WTC11 (cell line): ENCODE measurements at regions not wholly inside any gene's neighbourhood (a gene's known extent, or its start where the extent isn't known, plus 50 kb on each side); places are given as distances from the start of the nearest gene placed in this dataset.
A peak's percentile ranks its signal among the peaks of the same experiment; 100 is the strongest.
"Not testable (repeated sequence)": the region's sequence is repeated elsewhere in the genome, so short reads cannot be mapped to it uniquely, and the experiment has no call there.

Experiments used
- ATAC-seq: fragments of 200-7000 bp; cut with Tn5 transposase; 2 replicates; pipeline ENCODE4 v1.10.0; 2021; ENCODE audit warnings: mild to moderate bottlenecking, moderate library complexity
- CTCF ChIA-PET: fragments of 300-600 bp; sonication (Branson Sonifier 250); formaldehyde crosslinking; loops from one replicate; lab custom pipeline; 2021; ENCODE audit warnings: antibody characterized with exemption; lab: Charles Lee
- POLR2A ChIA-PET: fragments of 350-600 bp; sonication (Branson Sonifier 250); formaldehyde crosslinking; loops from one replicate; lab custom pipeline; 2021; ENCODE audit warnings: antibody characterized with exemption; lab: Charles Lee
- DNase-seq: peaks from one replicate; pipeline ENCODE4 v3.0.0; 2021; ENCODE audit warnings: low spot score
- H3K27ac Mint-ChIP-seq: 2 replicates; pipeline ENCODE4 v1.8.0; 2021; ENCODE audit warnings: mixed read lengths
- H3K27me3 Mint-ChIP-seq: 2 replicates; pipeline ENCODE4 v1.8.0; 2021; ENCODE audit warnings: low read depth, mild to moderate bottlenecking, moderate library complexity, mixed read lengths
- H3K36me3 Mint-ChIP-seq: 2 replicates; pipeline ENCODE4 v1.8.0; 2021; ENCODE audit warnings: mixed read lengths
- H3K4me1 Mint-ChIP-seq: 2 replicates; pipeline ENCODE4 v1.8.0; 2022; ENCODE audit warnings: mixed read lengths
- H3K4me3 Mint-ChIP-seq: 2 replicates; pipeline ENCODE4 v1.8.0; 2021; ENCODE audit warnings: mild to moderate bottlenecking, moderate library complexity, mixed read lengths
- H3K9me3 Mint-ChIP-seq: 2 replicates; pipeline ENCODE4 v1.8.0; 2021; ENCODE audit warnings: mixed read lengths
- ATF1 ChIP-seq: sonication (generic); formaldehyde crosslinking; IDR thresholded peaks from 2 replicates; pipeline ENCODE4 v1.8.1; 2023; ENCODE audit warnings: mild to moderate bottlenecking, moderate library complexity, missing genetic modification reagents
- FOXK1 ChIP-seq: sonication (generic); formaldehyde crosslinking; IDR thresholded peaks from 2 replicates; pipeline ENCODE4 v1.8.0; 2022; ENCODE audit warnings: mild to moderate bottlenecking, moderate library complexity, missing genetic modification reagents
- GRHL2 ChIP-seq: fragments of 250-450 bp; sonication (Bioruptor Pico); IDR thresholded peaks from 2 replicates; pipeline ENCODE4 v1.8.0; 2022; ENCODE audit warnings: mild to moderate bottlenecking, moderate library complexity; ENCODE audit not compliant: insufficient replicate concordance, severe bottlenecking
- KAT7 ChIP-seq: sonication (generic); formaldehyde crosslinking; IDR thresholded peaks from 2 replicates; pipeline ENCODE4 v1.8.1; 2023; ENCODE audit warnings: missing genetic modification reagents, mild to moderate bottlenecking, borderline replicate concordance
- NFYB ChIP-seq: sonication (generic); formaldehyde crosslinking; conservative IDR thresholded peaks from 2 replicates; pipeline ENCODE4 v1.8.0; 2022; ENCODE audit warnings: low read depth, missing genetic modification reagents
- SMAD4 ChIP-seq: sonication (generic); formaldehyde crosslinking; IDR thresholded peaks from 2 replicates; pipeline ENCODE4 v1.8.0; 2022; ENCODE audit warnings: mild to moderate bottlenecking, missing genetic modification reagents
- TEAD4 ChIP-seq: sonication (generic); formaldehyde crosslinking; IDR thresholded peaks from 2 replicates; pipeline ENCODE4 v1.8.0; 2022; ENCODE audit warnings: mild to moderate bottlenecking, missing genetic modification reagents
- TP53 ChIP-seq: sonication (generic); formaldehyde crosslinking; IDR thresholded peaks from 2 replicates; pipeline ENCODE4 v1.8.1; 2023; ENCODE audit warnings: mild to moderate bottlenecking, missing genetic modification reagents
- ZNF263 ChIP-seq: sonication (generic); formaldehyde crosslinking; IDR thresholded peaks from 2 replicates; pipeline ENCODE4 v1.8.1; 2022; ENCODE audit warnings: low read depth, mild to moderate bottlenecking, moderate library complexity, missing genetic modification reagents
- TF ChIP-seq, protein P1 (sequence below): fragments of 250-450 bp; sonication (Bioruptor Pico); IDR thresholded peaks from 2 replicates; pipeline ENCODE4 v1.9.0; 2021; ENCODE audit warnings: mild to moderate bottlenecking
- TF ChIP-seq, protein P2 (sequence below): fragments of 250-450 bp; sonication (Bioruptor Pico); IDR thresholded peaks from 2 replicates; pipeline ENCODE4 v2.1.2; 2022; ENCODE audit warnings: mild to moderate bottlenecking, moderate library complexity
- TF ChIP-seq, protein P3 (sequence below): sonication (generic); formaldehyde crosslinking; IDR thresholded peaks from 2 replicates; pipeline ENCODE4 v1.8.1; 2023; ENCODE audit warnings: mild to moderate bottlenecking, missing genetic modification reagents
- TF ChIP-seq, protein P4 (sequence below): sonication (generic); formaldehyde crosslinking; IDR thresholded peaks from 2 replicates; pipeline ENCODE4 v1.8.1; 2023; ENCODE audit warnings: mild to moderate bottlenecking, moderate library complexity, missing genetic modification reagents
- TF ChIP-seq, protein P5 (sequence below): sonication (generic); formaldehyde crosslinking; IDR thresholded peaks from 2 replicates; pipeline ENCODE4 v1.8.1; 2022; ENCODE audit warnings: mild to moderate bottlenecking, missing genetic modification reagents, moderate library complexity, borderline replicate concordance
- TF ChIP-seq, protein P6 (sequence below): sonication (generic); formaldehyde crosslinking; IDR thresholded peaks from 2 replicates; pipeline ENCODE4 v1.8.0; 2022; ENCODE audit warnings: mild to moderate bottlenecking, missing genetic modification reagents
- TF ChIP-seq, protein P7 (sequence below): sonication (generic); formaldehyde crosslinking; IDR thresholded peaks from 2 replicates; pipeline ENCODE4 v1.8.1; 2022; ENCODE audit warnings: low read depth, mild to moderate bottlenecking, moderate library complexity, missing genetic modification reagents, borderline replicate concordance
- TF ChIP-seq, protein P8 (sequence below): fragments of 250-450 bp; sonication (Bioruptor Pico); IDR thresholded peaks from 2 replicates; pipeline ENCODE4 v1.9.0; 2021; ENCODE audit warnings: mild to moderate bottlenecking

DNA sequence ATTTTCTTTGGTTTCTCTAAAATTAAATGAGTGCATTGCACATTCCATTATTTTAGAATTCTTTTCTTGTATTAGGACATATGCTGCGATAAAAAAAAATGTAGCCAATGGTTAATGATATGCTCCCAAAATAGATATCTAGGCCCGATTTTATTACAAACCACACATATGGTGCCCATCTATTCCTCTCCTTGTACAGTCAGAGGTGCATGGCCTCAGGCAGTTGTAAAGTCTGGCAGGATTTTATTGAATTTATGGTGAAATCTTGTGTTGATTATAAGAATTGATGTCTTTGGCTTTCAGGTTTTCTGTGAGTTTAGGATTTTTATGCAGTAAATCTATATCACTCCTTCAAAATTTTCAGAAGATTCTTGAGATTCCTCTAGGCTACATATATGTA is 192.2 kb downstream of the RFPL4B start (continued):
- TF ChIP-seq, protein P1, sequence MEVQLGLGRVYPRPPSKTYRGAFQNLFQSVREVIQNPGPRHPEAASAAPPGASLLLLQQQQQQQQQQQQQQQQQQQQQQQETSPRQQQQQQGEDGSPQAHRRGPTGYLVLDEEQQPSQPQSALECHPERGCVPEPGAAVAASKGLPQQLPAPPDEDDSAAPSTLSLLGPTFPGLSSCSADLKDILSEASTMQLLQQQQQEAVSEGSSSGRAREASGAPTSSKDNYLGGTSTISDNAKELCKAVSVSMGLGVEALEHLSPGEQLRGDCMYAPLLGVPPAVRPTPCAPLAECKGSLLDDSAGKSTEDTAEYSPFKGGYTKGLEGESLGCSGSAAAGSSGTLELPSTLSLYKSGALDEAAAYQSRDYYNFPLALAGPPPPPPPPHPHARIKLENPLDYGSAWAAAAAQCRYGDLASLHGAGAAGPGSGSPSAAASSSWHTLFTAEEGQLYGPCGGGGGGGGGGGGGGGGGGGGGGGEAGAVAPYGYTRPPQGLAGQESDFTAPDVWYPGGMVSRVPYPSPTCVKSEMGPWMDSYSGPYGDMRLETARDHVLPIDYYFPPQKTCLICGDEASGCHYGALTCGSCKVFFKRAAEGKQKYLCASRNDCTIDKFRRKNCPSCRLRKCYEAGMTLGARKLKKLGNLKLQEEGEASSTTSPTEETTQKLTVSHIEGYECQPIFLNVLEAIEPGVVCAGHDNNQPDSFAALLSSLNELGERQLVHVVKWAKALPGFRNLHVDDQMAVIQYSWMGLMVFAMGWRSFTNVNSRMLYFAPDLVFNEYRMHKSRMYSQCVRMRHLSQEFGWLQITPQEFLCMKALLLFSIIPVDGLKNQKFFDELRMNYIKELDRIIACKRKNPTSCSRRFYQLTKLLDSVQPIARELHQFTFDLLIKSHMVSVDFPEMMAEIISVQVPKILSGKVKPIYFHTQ (CRISPR knock-in tag): no peak

DNA sequence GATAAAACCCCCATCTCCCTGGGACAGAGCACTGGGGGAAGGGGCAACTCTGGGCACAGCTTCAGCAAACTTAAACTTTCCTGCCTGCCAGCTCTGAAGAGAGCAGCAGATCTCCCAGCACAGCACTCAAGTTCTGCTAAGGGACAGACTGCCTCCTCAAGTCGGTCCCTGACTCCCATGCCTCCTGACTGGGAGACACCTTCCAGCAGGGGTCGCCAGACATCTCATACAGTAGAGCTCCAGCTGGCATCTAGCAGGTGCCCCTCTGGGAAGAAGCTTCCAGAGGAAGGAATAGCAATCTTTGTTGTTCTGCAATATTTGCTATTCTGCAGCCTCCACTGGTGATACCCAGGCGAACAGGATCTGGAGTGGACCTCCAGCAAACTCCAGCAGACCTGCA is 194.7 kb downstream of the RFPL4B start:
- H3K27ac Mint-ChIP-seq, POLR2A ChIA-PET, H3K27me3 Mint-ChIP-seq, ATAC-seq, H3K4me3 Mint-ChIP-seq, H3K4me1 Mint-ChIP-seq: not testable (repeated sequence)
- CTCF ChIA-PET: interaction anchor here (0.6 kb wide), 1 partner anchor 936 kb away, joined by 3 read pairs; no protein-coding TSS in a partner anchor
- H3K36me3 Mint-ChIP-seq: peaks cover 12% of the 10 kb centered on the region
- peaks cover 25% of the 10 kb centered on the region for H3K9me3 Mint-ChIP-seq
- peak; percentile 21 for DNase-seq

DNA sequence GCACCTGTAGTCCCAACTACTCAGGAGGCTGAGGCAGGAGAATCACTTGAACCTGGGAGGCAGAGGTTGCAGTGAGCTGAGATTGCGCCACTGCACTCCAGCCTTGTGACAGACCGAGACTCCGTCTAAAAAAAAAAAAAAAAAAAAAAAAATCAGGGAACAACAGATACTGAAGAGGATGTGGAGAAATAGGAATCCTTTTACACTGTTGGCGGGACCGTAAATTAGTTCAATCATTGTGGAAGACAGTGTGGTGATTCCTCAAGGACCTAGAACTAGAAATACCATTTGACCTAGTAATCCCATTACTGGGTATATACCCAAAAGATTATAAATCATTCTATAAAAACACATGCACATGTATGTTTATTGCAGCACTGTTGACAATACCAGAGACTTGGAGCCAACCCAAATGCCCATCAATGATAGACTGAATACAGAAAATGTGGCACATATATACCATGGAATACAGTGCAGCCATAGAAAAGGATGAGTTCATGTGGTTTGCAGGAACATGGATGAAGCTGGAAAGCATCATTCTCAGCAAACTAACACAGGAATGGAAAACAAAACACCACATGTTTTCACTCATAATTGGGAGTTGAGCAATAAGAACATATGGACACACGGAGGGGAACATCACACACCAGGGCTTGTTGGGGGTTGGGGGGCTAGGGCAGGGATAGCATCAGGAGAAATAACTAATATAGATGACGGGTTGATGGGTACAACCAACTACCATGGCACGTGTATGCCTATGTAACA is 200.4 kb downstream of the RFPL4B start:
- H3K27me3 Mint-ChIP-seq, DNase-seq, H3K4me1 Mint-ChIP-seq, ATAC-seq, CTCF ChIA-PET, H3K4me3 Mint-ChIP-seq, H3K27ac Mint-ChIP-seq, H3K36me3 Mint-ChIP-seq, POLR2A ChIA-PET: not testable (repeated sequence)
- H3K9me3 Mint-ChIP-seq: peaks cover 28% of the 10 kb centered on the region

DNA sequence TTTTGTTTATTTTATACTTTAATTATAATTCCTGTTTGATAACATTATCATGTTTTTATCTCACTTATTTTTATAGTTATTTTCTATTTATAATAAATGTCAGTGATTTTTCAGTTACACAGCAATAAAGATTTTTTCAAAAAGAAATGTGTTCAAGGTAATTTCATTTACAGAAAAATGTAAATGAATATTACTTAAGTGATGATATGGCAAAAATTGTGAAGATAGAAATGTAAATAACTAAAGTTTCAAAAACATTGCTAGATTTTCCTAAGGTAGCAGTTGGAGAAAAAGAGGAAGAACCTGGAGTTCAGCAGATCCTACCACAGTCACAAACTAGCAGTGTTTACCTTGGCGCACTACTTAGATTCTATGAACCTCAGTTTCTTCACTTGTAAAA is 202.6 kb downstream of the RFPL4B start:
- Mint-ChIP-seq H3K27me3 (no peaks in the 10 kb centered on the region), H3K9me3 (peaks cover 19% of the 10 kb centered on the region), H3K27ac (no peak overlapping the region), H3K36me3 (peaks cover 3% of the 10 kb centered on the region), H3K4me3 (no peak overlapping the region), H3K4me1 (no peaks in the 10 kb centered on the region)
- ChIA-PET CTCF (no interaction called here), POLR2A (no interaction called here)
- ATAC-seq (no peak), DNase-seq (no peak)
- no peak for TF ChIP-seq TEAD4 (CRISPR knock-in tag)
- TF ChIP-seq ATF1 (CRISPR knock-in tag): no peak
- no peak for TF ChIP-seq GRHL2 (CRISPR knock-in tag)
- TF ChIP-seq, protein P2, sequence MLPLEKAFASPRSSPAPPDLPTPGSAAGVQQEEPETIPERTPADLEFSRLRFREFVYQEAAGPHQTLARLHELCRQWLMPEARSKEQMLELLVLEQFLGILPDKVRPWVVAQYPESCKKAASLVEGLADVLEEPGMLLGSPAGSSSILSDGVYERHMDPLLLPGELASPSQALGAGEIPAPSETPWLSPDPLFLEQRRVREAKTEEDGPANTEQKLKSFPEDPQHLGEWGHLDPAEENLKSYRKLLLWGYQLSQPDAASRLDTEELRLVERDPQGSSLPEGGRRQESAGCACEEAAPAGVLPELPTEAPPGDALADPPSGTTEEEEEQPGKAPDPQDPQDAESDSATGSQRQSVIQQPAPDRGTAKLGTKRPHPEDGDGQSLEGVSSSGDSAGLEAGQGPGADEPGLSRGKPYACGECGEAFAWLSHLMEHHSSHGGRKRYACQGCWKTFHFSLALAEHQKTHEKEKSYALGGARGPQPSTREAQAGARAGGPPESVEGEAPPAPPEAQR (CRISPR knock-in tag): no peak
- TF ChIP-seq, protein P3, sequence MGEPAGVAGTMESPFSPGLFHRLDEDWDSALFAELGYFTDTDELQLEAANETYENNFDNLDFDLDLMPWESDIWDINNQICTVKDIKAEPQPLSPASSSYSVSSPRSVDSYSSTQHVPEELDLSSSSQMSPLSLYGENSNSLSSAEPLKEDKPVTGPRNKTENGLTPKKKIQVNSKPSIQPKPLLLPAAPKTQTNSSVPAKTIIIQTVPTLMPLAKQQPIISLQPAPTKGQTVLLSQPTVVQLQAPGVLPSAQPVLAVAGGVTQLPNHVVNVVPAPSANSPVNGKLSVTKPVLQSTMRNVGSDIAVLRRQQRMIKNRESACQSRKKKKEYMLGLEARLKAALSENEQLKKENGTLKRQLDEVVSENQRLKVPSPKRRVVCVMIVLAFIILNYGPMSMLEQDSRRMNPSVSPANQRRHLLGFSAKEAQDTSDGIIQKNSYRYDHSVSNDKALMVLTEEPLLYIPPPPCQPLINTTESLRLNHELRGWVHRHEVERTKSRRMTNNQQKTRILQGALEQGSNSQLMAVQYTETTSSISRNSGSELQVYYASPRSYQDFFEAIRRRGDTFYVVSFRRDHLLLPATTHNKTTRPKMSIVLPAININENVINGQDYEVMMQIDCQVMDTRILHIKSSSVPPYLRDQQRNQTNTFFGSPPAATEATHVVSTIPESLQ (CRISPR knock-in tag): no peak
- TF ChIP-seq, protein P4, sequence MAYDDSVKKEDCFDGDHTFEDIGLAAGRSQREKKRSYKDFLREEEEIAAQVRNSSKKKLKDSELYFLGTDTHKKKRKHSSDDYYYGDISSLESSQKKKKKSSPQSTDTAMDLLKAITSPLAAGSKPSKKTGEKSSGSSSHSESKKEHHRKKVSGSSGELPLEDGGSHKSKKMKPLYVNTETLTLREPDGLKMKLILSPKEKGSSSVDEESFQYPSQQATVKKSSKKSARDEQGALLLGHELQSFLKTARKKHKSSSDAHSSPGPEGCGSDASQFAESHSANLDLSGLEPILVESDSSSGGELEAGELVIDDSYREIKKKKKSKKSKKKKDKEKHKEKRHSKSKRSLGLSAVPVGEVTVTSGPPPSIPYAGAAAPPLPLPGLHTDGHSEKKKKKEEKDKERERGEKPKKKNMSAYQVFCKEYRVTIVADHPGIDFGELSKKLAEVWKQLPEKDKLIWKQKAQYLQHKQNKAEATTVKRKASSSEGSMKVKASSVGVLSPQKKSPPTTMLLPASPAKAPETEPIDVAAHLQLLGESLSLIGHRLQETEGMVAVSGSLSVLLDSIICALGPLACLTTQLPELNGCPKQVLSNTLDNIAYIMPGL (CRISPR knock-in tag): no peak
- TF ChIP-seq, protein P5, sequence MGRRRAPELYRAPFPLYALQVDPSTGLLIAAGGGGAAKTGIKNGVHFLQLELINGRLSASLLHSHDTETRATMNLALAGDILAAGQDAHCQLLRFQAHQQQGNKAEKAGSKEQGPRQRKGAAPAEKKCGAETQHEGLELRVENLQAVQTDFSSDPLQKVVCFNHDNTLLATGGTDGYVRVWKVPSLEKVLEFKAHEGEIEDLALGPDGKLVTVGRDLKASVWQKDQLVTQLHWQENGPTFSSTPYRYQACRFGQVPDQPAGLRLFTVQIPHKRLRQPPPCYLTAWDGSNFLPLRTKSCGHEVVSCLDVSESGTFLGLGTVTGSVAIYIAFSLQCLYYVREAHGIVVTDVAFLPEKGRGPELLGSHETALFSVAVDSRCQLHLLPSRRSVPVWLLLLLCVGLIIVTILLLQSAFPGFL: no peak
- TF ChIP-seq FOXK1: no peak
- no peak for TF ChIP-seq NFYB (CRISPR knock-in tag)
- TF ChIP-seq ZNF263 (CRISPR knock-in tag): no peak
- TF ChIP-seq SMAD4: no peak
- TF ChIP-seq, protein P6, sequence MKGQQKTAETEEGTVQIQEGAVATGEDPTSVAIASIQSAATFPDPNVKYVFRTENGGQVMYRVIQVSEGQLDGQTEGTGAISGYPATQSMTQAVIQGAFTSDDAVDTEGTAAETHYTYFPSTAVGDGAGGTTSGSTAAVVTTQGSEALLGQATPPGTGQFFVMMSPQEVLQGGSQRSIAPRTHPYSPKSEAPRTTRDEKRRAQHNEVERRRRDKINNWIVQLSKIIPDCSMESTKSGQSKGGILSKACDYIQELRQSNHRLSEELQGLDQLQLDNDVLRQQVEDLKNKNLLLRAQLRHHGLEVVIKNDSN (CRISPR knock-in tag): no peak
- TF ChIP-seq, protein P7, sequence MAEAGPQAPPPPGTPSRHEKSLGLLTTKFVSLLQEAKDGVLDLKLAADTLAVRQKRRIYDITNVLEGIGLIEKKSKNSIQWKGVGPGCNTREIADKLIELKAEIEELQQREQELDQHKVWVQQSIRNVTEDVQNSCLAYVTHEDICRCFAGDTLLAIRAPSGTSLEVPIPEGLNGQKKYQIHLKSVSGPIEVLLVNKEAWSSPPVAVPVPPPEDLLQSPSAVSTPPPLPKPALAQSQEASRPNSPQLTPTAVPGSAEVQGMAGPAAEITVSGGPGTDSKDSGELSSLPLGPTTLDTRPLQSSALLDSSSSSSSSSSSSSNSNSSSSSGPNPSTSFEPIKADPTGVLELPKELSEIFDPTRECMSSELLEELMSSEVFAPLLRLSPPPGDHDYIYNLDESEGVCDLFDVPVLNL (CRISPR knock-in tag): no peak
- no peak for TF ChIP-seq TP53 (CRISPR knock-in tag)
- no peak for TF ChIP-seq KAT7 (CRISPR knock-in tag)
- TF ChIP-seq, protein P8, sequence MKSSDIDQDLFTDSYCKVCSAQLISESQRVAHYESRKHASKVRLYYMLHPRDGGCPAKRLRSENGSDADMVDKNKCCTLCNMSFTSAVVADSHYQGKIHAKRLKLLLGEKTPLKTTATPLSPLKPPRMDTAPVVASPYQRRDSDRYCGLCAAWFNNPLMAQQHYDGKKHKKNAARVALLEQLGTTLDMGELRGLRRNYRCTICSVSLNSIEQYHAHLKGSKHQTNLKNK (CRISPR knock-in tag): no peak
